RKO (cell line): ENCODE measurements at regions not wholly inside any gene's neighbourhood (a gene's known extent, or its start where the extent isn't known, plus 50 kb on each side); places are given as distances from the start of the nearest gene placed in this dataset.

Experiments used
- DNase-seq: peaks from one replicate; pipeline ENCODE4 v3.0.0-alpha.2; 2016; ENCODE audit warnings: low spot score

DNA sequence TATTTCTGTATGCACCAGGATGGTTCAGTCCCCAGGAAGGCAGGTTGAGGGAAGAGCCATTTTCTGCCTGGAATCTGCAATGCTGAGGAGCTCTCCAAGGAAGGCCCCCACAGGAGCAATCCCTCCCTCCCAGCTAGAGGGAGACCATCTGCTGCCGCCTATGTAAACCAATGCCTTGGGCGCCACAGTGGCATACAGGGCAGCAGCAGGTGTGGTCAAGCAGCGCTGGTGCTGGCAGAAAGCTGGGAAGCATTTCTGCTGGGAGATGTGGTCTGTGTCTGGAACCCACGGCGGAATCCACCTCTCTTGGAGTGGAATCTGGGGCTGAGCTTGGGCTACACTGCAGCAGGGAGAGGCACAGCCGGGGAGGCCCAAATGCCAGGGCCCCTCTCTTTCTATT is 283.3 kb downstream of the RRAGC start:
- DNase-seq = no peak

DNA sequence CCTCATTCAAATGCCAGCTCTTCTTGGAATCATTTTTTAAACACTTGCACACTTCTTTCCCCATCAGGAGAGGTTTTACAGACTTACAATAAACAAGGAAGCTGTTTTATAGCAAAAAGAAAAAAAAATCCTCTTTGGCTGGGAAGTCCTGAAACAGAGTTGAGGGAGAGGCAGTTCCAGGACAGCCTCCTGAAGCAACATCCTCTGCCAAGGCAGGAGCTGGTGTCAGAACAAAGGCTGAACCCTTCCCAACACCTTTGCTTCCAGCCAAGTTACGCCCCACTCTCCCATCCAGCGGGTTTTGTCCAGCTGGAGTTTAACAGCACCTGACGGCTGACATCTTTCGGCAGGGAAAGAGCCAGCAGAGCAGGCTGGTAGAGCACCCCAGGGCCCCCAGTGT is 287.8 kb downstream of the RRAGC start:
- DNase-seq = no peak

DNA sequence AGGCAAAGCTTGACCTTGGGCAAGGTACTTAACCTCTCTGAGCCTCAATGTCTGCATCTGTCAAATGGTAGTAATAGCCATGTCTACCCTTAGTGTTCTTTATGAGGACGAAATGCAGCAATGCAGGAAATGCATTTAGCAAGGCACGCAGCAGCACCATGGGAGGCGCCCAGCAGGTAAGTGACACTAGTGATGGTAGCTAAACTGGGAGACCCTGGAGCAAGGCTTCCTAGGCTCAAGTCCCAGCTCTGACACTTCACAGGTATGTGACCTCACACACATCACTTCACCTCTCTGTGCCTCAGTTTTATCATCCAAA is 289.0 kb downstream of the RRAGC start:
- no peak for DNase-seq

DNA sequence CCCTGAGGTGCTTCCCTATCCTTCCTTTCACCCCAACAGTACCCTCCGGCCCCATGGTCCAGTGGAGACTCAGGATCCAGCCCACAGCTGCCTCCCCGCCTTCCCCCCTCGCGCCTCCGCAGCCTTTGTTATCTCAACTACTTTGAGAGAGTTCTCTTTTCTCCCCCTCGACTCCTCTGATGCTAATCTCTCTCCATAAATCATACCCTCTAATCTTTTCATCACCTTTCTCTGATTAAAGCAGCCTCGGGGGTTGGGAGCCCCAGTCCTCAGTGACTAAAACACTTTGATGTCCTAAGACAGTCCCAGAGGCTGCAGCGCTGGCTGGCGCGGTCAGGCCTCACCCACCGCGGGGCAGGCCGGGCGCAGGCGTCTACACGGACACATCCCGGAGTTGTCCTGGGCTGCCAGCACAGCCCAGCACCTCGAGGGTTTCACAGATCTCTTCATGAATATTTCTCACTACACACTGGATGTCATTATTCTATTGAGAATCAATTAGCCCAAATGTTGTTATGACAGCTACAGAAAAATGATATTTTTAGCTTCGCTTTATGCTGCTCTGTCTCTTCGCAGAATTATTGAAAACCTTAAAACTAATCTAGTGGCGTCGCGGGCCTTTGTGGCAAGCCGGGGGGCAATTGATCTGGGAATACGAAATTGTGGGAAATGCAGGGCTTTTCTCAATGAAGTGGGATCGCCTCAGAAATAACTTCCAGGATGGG is 289.5 kb downstream of the RRAGC start:
- no peak for DNase-seq

DNA sequence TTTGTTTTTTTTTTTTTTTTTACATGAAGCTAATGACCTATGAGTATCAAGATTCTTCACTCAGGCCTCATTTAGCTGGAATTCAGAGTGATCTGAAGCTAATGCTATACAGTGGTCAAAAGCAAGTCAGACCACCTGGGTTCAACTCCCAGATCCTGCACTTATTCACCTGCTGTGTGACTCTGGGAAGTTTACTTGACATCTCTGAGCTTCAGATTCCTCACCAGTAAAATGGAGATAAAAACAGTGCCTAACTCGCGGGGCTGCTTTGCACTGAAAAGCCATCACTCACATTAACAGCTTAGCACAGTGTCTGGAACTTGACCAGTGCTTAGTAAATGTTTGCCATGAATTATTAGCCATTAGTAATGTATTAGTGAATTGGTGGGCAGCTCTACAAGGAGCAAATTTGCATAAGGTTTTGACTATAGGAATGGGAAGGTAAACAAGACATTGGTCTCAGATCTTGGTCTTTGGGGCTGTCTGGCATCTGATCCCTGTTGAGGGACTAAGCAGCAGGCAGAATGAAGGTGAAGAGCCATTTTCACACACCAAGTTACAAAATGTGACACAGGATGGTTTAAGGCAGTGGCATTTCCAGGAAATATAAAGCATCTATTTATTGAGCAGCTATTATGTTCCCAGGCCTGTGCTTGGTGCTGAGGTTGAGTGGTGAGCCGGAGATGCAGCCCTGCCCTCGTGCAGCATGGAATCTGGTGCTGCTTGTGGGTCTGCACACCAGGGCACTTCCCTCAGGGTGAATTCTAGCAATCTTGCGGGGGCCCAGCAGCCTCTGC is 291.3 kb downstream of the RRAGC start:
- no peak for DNase-seq

DNA sequence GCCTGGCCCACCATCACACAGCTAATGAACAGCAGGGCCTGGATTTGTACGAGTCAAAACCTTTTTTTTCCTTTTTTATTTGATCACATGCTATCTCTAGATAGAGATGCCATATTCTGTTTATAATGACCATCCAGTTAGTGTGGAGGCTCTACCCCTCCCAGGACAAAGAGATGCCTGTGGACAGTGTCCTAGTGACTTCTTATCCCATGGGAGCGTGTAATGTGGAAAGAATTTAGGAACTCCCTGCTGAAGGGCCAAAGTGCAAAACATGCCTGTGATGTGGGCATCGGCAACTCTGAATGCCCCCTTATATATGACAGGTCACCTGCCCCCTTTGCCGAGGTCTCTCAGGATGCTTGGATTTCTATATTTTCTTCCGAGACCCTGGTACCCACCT is 292.2 kb downstream of the RRAGC start:
- DNase-seq = no peak

DNA sequence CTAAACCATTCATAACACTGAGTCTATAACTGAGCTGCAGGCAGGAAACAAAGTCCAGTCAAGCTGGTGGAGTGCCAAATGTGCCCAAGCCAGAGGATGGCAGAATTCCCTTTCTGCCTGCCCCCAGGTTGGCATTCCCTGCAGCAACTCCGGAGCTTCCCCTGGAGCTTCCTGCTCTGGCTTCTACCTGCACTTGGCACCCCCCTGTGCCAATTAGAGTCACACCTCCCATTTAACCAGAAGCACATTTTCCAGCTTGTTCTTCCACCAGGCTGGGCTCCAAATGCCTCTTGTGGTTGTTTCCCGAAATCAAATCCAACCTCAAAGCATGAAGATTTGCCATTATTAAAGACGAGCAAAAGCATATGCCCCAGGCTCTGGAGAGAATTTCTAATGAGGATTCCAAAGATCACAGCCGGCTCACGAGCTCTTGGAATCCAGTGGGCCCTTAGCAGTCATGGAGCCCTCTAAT is 294.5 kb downstream of the RRAGC start:
- no peak for DNase-seq

DNA sequence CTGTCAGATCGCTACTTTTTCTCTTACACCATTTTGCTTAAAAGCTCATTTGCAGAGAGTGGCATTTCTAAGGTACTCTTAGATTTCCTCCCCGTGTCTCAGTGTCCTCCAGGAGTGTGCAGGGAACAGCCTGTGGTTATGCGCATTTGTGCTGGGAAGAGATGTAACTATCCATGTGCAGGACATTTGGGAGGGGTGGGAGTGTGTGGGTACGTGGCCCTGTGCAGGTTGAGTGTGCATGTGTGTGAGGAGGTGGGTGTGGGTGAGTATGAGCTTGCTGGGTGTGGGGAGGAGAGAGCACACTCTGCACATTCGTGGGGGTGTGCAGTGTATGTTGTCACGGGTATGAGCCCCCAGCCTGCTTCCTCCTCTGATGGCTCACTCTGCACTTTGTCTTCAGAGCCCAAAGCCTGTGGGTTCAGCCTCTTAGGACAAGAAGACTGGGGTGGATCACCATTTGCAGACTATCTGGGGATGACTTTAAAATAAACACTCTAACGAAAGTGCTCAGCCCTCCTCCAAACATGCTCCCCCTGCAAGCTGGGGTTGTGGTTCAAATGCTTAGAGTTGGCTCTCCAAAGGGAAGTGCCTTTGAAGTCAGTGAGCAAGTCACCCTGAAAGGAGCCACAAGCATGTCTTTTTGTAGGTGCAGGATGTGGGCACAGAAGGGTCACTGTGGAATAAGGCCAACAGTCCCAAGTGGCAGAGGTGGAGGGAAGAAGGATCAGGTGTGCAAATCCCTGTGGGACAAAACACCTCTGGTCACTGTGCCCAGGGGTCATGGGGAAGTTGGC is 295.4 kb downstream of the RRAGC start:
- no peak for DNase-seq

DNA sequence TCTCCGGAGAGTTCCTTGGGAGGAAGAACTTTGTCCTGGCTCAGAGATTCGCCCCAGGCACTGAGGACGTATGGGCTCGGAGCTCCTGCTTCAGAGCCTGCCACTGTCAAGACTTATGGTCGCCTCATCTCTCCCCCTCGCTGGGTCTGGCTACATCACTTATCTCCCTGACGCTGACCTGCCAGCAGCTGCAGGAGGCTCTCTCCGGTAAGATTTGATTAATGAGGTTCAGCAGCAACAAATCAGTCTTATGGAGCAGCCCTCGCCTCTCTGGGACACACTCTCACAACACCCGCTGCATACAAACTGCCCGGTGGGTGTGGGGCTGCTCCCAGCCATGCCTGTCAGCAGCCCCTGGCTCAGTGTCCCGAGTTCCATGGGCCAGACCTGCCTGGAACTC is 297.8 kb downstream of the RRAGC start:
- no peak for DNase-seq

DNA sequence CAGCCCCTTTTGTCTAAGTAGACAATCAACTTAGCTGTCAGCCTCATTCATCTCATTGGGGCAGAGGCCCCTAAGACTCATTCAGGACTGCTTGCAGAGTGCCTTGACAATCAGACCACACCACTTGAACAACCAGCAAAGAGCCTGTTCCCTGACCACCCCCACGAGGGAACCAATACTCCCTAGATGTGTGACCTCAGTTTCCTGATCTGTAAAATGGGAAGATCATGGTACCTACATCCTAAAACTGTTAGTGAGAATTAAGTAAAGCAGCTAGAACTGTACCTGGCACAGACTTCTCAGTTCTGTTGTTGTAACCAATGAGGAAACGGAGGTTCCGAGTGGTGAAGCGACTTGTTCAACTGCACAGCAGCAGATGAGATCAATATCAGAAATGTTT is 298.5 kb downstream of the RRAGC start:
- no peak for DNase-seq

DNA sequence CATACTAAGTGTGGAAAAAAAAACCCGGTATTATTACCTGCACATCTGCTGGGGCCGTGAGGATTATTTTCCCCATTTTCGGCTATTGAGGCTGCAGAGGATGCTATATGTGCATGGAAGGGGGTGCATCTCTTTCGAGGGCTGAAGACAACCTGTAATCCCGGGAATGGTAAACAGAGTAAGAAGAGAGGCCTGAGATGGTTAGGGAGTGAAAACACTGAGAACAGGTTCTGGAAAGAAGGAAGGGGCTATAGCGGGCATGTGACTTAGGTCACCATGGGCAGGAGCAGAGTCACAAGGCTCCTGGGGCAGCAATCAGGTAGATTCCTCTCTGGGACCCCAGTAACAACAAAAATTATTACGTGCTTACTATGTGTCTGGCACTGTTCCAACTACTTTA is 299.1 kb downstream of the RRAGC start:
- DNase-seq = no peak

DNA sequence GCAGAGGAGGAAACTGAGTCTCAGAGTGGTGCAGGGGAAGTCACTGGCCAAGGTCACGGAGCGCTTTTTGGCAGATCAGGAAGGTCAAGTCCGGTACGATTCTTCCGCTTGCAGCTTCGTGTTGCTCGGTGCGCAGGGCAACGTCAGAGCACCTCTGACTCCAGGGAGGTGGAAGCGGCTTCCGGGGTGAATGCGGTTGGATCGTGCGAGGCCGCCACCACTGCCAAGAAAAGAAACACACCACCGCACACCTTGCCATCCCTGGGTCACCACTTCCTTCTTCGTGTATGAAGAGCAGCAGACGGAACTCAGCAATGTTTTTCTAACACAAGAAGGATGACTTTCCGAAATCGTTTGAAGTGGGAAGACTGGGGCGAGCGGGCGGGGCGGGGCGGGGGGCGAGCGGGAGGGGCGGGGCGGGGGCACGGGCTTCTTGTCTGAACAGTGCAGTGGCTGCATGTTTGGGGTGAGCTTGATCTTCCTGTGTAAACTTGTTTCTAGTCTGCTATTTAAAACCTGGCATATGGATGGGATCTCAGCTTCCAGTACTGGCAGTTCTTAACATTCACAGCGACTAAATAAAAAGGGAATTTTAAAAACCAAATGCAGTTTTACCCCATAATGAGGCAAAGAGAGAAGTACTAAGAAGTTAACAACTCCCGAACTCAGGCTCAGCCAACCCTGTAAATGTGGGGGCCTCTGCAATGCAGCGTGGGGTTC is 300.0 kb downstream of the RRAGC start:
- DNase-seq = no peak

DNA sequence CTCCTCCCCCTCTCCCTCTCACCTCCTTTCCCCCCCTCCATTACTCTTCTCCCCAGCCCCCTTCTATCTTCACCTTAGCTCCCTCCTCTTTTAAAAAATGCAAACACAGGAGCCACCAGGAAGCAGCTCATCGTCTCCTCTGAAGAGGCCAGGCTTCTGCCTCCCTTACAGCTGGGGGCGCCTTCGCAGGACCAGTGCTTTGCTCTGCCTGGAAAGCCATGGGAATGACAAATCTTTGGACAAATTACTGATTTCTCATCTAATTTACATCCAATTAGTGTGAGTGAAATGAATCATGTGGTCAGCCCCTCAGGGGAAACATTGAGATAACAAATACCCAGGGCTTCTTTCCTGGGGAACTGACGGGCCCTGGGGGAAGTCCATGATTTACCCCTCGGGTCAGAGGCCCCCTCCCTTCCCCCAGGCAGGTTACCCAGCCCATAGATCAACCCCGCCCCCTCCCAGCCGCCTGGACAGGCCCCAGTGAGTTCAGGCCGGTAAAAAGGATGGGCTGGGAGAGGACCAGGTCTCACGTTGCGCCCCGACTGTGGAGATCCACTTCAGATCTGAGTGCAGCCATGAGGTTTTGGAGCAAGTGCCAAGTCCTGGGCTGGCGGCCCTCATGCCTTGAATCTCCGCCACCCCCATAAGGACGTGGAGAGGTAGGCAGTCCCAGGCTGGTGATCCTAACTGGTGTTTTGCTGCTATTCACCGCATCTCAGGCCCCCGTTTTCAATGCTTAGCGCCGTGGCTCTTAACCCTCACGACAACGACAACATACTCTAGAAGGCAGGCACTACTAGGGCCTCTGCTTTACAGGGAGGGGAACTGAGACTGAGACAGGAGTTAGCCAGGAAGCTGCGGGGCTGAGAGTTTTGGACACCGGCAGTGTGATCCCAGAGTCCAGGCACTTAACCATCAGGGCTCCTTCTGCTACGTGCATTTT is 300.8 kb downstream of the RRAGC start:
- DNase-seq = no peak

DNA sequence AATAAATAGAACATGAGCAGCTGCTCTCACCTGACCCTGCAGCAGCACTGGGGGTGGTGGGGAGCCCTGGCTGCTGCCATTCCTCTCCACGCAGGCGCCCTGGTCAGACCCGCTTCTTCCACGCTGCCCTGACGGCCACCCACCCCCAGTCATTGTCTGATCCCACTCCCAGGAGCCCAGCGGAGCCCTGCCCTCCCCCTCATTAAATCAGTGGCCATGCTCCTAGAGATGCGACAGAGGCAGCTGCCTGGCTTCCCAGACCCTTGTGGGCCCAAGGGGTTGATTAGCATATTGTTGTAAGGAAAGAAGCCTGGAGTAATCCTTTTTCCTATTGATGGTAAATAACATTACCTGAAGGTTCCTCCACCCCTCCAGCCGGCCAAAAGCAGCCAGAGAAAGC is 301.5 kb downstream of the RRAGC start:
- DNase-seq = no peak

DNA sequence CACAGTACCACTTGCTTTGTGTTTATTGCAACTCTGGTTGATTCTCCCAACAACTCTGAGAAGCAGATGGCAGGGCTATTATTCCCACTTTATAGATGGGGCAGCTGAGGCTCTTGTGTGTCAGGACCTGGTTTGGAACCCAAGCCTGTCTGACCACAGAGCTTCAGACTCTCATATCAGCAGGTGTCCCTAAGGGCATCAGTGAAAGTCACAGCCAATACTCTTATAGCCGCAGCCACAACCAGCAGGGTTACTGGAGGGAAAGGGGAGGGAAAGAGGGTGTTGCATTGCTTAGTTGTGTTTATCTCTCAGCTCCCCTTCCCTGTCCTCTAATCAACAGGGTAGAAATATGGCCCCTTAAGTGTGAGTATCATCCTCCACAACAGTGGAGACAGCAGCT is 304.0 kb downstream of the RRAGC start:
- DNase-seq = no peak

DNA sequence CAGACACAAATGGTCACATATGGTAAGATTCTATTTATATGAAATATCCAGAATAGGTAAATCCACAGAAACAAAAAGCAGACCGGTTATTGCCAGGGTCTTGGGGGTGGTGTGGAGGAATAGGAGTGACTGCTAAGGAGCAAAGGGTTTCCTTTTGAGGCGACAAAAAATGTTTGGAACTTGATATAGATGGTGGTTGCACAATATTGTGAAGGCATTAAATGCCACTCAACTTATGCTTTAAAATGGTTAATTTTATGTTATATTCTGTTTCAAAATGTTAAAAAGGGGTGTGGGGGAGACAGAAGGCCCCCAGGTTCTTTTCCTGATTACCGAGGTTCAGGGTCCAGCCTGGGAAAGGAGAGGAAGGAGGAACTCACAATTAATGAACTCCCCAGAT is 304.4 kb downstream of the RRAGC start:
- DNase-seq = no peak

DNA sequence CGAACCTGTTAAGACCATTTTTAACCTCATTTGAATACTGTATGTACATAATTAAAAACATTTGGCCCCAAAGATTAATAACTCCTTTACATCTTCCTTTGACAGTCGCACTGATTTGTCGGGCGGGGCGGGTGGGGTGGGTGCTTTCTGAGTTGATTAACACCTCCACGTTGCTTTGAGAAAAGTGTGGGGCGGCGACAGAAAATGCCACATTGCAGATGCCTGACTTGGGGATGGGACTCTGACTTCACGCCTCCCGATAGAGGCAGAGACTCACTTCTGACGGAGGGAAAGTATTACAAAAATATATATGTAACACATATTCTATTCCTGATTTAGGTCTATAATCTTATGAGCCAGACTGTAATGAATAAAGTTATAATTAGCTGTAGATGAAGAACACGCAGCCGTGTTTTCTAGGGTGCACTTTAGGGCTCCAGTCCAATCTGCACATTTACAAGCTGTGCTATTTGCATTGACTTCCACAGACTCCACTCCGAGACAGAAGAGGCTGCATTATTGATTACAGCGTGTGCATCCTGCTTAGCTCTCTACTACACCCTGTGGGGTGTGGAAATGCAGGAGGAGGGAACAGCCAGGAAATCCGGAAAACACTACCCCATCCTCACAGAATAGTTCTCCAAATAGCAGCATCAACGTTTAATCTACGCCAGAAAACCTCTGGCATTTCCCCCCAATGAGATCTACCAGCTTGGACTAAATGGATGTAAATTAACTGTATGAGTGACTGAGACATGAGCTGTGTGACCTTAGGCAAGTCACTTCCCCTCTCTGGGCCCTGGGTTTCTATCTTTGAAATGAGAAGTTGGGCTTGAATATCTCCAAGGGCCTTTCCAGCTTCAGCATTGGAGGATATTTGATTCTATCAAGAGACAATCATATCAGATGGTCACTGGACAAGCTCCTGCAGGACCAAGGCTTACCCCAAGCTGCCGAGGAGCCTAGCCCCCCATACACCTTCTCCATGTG is 308.0 kb downstream of the RRAGC start:
- DNase-seq = no peak

DNA sequence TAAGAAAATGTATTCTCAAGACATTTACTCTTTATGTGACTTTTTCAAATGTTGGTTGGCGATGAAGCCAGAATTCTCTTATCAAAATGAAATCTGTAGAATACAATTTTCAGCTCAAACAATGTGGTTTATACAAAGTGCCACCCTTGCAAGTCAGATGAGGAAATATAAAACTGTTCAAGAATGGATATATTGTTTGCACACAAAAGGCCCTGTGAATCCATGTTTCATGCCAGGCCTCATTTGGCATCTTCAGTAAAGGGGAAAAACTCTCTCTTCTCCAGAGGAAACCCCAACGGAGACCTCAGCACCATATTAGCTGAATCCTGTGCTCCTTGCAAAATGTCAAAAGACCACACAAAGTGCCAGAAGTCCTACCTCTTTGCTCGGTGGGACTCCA is 310.4 kb downstream of the RRAGC start:
- DNase-seq = no peak

DNA sequence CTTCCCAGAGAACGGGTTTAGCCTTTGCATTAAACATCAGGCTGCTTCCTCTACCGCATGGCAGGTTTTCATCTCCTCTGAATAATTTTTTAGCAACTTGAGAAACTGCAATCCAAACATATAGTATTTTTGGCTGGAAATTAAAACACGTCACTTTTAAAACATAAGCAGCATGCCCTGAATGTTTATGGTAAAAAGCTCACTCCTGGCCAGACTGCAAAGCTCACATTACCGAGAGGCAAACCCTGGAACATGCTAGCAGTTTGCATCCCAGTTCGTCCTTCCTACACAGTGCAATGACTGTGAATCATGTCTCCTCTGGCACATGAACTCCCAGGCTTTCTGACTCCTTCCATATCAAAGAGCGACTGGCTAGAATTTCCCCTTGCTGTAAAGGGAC is 312.3 kb downstream of the RRAGC start:
- DNase-seq = no peak

DNA sequence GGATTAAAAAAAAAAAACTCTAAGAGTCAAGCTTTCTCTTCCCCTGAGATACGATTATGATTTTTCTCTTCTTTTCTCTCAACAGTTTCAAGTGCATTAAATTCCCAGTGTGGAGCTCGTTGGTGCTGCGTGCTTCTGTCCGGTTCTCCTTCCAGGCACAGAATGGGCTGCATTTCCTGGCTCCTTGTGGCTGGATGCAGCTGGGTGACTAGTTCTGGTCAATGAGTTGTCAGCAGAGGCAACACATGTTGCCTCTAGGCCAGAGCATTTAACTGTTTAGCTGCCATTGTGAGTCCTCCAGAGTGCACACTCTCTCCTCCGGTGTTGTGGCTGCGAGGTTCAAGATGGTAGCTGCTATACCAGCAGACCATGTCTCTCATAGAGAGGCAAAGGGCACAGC is 312.9 kb downstream of the RRAGC start:
- DNase-seq = peak; percentile 10
